LHCN-M2 (cell line): ENCODE measurements at regions not wholly inside any gene's neighbourhood (a gene's known extent, or its start where the extent isn't known, plus 50 kb on each side); places are given as distances from the start of the nearest gene placed in this dataset.
"Not testable (repeated sequence)": the region's sequence is repeated elsewhere in the genome, so short reads cannot be mapped to it uniquely, and the experiment has no call there.

Experiments used
- DNase-seq: peaks from one replicate; pipeline ENCODE4 v3.0.0-alpha.2; 2012; ENCODE audit warnings: low read depth

DNA sequence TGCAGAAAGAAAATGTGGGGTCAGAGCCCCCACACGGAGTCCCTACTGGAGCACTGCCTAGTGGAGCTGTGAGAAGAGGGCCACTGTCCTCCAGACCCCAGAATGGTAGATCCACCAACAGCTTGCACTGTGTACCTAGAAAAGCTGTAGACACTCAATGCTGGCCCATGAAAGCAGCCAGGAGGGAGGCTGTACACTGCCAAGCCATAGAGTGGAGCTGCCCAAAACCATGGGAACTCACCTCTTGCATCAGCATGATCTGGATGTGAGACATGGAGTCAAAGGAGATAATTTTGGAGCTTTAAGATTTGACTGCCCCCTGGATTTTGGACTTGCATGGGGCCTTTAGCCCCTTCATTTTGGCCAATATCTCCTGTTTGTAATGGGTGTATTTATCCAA is 452.3 kb downstream of the MRPL39 start:
- not testable (repeated sequence) for DNase-seq

DNA sequence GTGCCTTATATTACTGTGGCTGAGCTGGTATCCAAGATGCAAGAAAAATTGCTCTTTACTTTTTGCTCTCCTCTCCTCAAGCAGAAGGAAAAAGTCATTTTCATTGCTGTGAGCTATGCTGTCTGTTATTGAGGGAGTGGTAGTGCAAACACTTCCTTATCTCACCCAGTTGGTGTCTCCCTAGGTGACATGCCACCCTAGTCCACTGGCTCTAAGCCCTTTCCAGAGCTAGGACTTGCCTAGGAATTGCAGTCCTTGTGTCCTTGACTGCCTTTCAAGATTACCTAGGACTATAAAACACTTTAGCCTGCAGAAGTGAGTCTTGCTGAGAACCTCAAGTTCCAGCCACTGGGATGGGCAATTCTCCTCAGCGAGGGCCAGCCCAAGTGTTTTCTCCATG is 458.3 kb downstream of the MRPL39 start:
- DNase-seq = no peak

DNA sequence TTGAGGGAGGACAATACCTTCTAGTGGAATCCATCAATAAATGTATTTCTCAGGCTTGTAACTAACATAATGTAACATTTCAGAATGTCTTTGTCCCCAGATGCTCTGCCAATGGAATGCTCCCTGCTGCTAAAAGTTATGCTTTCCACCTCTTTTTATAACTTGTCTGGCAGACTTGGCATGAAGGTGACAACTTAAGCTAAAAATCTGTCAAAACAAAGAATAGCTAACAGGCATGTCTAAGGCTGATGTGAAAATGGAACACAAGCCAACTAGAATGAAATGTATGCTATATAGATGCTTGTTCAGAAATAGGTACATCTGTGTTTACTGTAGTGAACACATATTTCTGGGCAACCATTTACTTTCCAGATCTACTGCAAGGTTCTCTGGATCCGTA is 467.9 kb downstream of the MRPL39 start:
- no peak for DNase-seq

DNA sequence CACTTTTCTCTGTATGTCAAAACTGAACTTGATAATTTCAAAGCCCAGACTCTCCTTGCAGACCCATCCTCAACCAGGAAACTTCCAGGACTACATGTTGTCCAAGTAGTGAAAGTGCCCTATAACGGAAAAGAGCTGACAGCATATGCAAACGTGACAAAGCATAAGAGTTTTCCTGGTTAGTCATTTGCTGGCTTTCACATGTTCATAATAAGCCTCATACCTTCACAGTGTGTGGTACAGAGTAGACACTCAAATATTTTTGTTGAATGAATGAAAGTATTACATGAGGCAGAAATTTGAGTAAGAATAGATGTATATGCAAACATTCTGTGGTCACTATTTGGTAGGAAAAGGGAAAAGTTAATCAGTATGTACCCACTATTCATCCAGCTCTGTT is 473.3 kb downstream of the MRPL39 start:
- no peak for DNase-seq

DNA sequence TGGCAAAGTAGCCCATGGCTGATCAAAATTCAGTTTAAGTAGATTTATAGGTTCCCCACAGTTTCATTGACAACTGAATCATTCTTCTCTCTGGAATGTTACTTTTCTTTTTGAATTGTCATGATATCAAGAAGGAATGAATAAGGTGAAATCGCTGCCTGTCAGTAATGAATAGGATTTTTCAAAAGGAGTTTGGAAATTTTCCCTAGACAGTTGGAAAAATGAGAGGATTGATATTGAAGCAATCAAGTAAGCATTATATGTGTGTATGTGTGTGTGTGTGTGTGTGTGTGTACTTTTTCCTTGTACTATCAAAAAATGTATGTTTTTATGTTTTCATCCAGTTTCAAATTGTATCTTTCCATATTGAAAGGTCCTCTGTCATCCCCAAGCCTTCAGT is 479.5 kb downstream of the MRPL39 start:
- DNase-seq = no peak

DNA sequence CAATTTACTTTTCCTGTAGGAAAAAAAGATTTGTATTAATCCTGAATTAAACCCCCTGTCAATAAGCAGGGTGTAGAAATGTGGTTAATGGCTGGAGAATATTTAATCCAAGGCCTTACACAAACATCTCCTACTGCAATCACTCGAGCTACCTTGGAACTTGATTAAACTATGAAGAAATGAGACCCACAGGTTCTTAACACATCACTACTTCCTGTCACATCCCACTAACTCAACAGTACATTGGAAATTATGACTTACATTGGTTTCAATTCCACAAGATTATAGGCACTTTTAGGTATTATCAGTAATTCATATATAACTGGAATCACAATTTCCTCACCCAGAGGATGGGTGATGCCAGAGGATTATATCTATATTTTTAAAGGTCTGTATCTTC is 480.3 kb downstream of the MRPL39 start:
- DNase-seq = no peak

DNA sequence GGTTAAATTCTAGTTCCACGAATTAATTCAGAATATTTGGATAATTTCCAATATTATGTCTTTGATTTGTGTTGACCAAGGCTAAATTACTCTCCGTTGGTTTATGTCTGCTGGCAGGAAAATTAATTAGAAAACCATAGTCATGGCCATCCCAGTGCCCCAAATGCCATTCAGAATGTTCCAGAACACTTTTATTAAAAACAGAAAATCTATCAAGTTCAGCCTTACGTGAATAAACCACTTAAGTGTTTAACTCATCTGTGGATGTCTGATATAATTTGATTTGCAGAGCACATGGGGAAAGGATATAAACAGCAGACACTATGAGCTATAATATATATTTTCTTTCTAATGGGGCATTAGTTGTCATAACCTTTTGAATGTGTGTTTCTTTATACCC is 480.7 kb downstream of the MRPL39 start:
- DNase-seq = no peak

DNA sequence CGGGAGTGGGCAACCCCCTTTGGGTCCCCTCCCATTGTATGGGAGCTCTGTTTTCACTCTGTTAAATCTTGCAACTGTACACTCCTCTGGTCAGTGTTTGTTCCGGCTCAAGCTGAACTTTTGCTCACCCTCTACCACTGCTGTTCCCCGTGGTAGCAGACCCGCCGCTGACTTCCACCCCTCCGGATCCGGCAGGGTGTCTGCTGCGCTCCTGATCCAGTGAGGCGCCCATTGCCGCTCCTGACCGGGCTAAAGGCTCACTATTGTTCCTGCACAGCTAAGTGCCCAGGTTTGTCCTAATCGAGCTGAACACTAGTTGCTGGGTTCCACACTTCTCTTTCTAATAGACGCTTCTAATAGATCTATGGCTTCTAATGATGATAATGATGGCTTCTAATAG is 488.6 kb downstream of the MRPL39 start:
- DNase-seq = no peak

DNA sequence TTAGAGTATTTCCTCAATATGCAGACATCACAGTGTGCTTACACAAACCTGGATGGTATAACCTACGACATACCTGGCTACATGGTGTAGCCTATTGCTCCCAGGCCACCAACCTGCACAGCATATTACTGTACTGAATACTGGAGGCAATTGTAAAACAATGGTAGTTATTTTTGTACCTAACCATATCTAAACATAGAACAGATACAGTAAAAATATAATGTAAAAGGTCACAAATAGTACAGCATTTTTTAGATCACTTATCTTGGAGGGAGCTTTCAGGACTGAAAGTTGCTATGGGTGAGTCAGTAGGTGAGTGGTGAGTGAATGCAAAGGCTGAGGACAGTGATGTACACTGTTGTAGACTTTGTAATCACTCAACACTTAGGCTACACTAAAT is 492.3 kb downstream of the MRPL39 start:
- no peak for DNase-seq

DNA sequence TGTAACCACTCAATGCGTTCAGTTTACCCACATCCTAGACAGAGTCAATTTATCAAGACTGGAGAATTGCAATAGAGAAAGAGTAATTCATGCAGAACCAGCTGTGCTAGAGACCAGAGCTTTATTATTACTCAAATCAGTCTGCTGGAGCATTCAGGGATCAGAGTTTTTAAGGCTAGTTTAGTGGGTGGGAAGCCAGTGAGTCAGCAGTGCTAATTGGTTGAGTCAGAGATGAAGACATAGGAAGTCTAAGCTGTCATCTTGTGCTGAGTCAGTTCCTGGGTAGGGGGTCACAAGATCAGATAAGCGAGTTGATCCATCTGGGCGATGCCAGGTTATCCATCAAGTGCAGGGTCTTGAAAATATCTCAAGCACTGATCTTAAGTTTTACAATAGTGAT is 499.6 kb downstream of the MRPL39 start:
- DNase-seq = no peak

DNA sequence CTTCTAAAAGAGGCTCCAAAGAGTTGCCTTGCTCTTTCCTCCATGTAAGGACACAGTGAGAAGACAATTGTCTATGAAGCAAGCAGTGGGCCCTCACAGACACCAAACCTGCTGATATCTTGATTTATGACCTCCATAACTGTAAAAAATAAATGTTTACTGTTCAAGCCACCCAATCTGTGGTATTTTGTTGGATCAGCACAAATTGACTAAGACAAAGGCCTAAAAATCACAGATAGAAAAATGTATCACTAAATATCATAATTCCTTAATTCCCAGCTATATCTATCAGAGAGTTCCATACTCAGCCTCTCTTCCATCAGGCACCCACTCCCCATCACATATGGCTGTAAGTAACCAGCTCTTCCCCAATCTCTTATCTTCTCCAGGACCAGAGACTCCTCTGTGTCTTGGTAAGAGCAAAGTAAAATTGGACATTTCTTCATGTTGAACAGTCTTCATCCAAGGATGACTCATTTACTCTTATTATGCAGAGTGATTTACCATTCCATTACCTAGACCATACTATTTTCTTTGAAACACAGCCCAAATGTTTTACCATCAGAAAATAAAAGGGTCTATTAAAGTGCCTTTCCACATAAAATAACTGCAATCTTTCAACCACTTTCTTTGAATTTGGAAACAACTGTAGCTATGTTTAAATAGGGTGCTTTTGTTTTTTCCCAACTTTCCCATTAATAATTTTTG is 503.6 kb downstream of the MRPL39 start:
- no peak for DNase-seq

DNA sequence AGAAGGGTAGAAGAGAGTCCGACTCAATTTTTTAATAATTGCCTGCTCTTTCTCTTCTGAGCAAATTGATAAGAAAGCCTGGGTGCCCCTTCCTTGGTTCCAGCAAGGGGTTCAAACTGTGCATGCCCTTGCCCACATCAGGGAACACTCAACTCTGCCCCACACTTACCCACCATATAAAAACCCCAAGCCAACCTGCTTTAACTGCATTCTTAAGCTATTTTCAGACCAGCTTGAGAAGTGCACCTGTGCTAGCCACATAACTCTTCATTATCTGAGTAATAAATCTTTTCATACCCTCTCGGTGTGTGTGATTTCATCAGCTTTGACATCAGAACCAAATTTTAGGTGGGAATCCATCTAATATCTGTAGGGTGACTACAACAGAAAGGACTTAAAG is 509.6 kb downstream of the MRPL39 start:
- DNase-seq = no peak

DNA sequence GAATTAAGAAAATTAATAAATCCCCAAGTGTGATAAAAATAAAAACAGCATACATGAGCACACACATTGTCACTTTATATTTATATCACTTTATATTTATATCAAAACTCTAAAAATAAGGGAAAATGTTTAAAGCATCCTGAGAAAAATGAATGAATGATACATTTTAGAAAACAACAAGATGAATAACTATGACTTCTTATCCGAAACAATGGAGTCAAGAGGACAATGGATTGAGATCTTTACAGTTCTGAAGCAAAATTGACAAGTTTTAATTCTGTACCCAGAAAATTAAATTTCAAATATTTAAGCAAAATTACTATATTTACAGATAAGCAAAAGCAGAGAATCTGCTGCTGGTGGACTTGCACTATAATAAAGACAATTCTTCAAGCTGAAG is 512.6 kb downstream of the MRPL39 start:
- DNase-seq = no peak

DNA sequence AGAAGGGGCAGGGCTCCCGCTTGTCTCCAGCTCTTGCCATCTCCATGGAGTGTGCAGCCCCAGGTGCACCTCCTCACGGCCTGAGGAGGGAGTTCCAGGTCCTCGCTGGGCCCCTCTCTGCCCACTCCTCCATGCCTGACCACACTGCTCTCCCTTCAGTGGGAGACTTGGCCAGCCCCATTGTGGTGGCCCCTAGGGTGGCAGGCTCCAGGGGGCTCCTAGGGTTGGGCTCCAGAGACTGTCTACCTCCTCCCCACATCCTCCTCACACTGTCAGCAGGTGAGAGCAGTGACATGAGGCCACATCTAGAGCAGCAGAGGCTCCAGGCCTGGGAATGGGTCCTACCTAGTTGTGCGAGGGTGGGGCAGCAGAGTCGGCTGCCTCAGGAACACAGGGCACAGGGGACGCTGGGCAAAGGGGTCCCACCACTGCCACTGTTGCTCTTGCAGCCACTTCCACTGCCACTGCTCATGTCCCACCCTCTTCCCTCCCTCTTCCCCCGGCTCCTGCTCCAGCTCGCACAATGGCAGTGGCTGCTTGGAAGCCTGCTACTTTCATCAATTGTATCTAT is 514.8 kb downstream of the MRPL39 start:
- DNase-seq = no peak

DNA sequence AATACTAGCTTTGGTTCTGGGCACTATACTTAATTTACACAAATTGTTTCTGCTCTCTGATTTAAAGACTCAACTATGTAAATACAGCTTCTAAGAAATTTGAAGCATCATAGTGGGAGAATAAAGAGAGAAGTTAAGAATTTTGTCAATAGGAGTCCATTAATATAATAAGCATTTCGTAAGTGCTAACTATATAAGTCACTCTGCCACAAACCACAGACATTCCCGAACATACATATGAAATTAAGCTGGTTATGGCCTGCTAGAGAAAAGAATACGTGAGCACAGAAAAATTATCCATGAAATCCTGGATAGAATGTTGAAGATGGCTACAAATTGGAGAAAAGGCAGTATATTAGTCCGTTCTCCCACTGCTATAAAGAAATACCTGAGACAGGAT is 526.2 kb downstream of the MRPL39 start:
- no peak for DNase-seq

DNA sequence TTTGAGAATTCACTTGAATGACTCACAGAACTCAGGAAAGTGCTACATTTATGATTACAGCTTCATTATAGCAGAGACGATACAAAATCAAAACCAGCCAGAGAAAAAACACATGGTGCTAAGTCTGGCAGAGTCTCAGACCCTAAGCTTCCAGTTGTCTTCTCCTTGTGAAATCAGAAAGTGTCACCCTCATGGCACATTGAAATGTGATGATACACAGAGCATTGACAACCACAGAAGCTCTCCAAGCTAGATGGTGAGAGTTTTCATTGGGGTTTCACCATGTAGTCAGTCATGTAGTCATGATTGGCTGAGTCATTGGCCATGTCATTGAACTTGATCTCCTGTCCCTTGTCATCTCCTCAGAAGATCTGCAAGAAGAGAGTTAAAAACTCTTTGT is 526.6 kb downstream of the MRPL39 start:
- no peak for DNase-seq

DNA sequence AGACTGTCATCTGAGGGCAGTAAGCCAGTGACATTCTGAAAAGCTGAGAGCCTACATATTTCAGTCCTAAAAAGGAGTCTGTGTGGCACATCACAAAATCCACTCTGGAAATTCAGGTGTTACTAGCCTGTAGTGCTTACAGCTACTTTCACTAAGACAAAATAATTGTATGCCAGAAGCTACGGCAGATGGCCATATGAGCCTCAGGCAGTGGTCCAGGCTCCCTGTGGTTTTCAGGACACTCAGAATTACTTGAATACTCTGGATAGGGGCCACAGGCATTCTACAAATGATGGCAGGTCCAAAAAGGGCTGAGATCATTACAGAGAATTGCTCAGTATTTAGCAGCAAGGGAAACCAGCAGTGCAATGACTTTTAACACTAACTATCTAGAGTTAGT is 527.1 kb downstream of the MRPL39 start:
- no peak for DNase-seq

DNA sequence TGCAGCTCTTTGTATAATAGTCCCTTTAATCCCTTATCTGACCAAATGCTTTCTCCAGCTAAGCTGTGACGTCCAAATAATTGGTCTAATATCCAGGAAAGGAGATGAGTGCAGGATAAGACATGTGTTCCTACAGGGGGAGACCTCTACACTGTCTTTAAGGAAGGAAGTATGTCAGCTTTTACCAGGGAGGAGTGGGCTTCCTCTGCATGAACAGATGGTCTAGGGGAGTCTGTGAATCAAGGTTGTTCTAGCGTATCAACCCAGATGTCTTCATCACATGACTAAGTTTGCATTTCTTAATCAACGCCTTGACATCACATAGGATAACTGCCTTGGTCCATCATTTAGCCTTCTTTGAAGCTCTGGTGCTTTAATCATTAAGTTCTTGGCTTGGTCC is 528.2 kb downstream of the MRPL39 start:
- DNase-seq = no peak

DNA sequence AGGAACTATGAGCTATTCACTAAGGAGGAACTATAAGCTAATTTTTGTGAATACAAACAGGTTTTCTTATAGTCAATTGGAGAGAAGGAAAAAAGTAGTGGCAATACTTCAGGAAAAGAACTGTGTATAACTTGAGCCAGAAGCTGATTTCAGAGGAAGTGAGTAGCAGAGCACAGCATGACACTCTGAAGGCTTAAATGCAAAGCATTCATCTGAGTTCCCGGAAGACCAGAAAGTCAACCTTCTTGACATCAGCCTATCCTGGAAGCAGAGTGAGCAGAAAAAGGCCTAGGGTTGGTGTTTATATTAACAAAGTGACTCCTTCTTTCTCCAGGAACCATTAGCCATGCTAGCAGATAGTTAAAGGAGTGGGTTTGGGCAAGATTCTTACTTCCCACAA is 545.2 kb downstream of the MRPL39 start:
- no peak for DNase-seq

DNA sequence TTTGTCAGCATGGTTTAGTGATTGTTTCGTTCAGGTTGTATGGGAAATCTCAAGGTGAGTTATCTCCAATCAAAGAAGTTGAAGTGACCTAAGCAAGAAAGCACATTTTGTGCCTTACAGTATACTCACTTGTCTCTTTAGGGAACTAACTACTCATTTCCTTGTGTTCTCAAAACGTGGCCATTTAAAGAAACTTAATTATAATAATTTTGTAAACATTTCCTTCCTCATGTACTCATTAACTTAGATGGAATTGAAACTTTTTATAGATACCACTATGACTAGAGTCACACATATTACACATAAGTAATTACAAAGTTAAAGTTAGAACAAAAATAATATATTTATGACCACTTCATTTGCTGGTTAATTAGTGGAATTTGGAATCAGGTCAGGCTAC is 552.6 kb downstream of the MRPL39 start:
- DNase-seq = no peak

DNA sequence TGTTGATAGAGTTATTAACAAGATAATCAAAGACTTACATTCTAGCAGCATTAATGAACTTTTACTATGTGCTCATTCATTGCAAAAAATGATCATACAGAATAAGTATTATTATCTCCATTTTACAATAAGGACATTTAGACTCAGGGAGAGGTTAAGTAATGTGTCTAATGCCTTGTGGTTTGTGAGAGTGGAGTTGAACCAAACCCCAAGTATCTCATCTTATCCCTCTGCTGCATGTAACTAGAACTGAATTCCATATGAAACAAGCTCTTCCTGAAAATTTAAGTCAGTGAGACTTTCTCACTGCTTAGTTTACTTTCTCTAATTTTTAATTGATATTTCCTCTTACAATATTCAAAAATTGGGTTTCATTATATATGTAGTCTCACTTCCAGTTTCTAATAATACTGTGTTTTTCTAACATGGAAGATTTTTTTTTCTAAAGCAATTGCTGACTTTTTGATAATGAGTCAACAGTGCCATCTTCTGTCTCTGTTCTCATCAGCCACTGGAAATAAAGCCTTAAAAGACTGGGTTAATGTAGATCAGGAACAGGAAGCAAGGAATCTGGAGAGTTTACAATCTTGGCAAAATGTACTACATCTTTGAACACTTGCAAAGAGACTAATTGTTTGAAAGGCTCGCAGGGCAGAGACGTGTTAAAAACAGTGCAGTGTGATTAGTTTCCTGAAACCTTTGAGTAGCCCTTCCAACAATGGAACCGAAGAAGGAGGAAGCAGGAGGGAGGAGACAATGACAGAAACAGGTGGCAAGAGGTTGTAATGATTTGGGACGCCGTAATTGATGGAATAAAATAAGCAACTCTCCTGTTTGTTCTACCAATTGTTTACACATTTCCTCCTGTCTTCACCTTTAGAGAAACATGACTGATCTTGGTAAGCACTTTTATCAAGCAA is 567.6 kb downstream of the MRPL39 start:
- no peak for DNase-seq

DNA sequence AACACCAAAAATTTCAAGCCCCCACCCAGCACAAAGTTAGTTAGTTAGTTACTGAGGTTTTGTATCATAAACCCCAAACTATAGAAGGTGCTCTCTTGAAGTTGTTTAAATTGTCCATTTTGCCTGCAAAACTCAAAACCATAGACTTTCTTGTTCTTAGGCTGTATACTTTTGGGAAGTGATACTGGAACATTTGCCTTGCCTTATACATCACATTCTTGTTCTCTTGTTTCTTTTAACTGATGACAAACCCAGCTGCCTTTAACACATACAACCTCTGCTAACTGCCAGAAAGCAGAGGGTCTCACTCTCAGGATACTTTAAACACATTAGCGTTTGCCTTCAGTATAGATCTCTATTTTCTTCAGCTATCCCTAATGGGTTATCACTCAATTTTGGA is 570.5 kb downstream of the MRPL39 start:
- no peak for DNase-seq

DNA sequence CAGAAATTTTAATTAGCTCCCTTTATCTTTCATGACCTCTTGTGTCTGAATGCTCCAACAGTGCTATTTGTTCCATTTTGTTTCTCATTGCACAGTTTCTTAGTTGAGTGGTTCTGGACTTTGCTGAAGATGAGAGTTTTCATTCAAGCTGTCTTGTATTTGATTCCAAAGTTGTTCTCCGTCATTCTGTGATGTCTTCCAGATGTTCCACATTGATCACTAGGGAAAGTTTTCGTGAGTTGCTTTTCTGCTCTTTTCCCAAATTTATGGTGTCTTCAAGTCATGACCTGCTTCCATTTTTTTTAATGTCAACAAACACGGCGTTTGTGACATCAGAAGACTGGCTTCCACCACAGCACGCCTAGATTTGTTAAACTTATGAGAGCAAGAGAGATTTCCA is 575.5 kb downstream of the MRPL39 start:
- no peak for DNase-seq
